ENCODE measurements at regions not wholly inside any gene's neighbourhood (a gene's known extent, or its start where the extent isn't known, plus 50 kb on each side); places are given as distances from the start of the nearest gene placed in this dataset.
A peak's percentile ranks its signal among the peaks of the same experiment; 100 is the strongest.

- no peak for DNase-seq (ENCODE audit: low read depth)
Measured at GRCh38 chr2:9156483-9156882, 50.1 kb upstream of the ASAP2 start.

- no peak for DNase-seq (ENCODE audit: low read depth)
Measured at GRCh38 chr2:9154061-9154460, 52.6 kb upstream of the ASAP2 start.

- DNase-seq (ENCODE audit: low read depth): no peak
Measured at GRCh38 chr2:9153643-9153980, 53.0 kb upstream of the ASAP2 start.

- peak; percentile 52 for DNase-seq (ENCODE audit: low read depth)
Measured at GRCh38 chr2:9152975-9153642, 53.5 kb upstream of the ASAP2 start.

GRCh38 chr2:9150906-9151305 is 55.7 kb upstream of the ASAP2 start:
- no peak for DNase-seq (ENCODE audit: low read depth)

- DNase-seq (ENCODE audit: low read depth): no peak
Measured at GRCh38 chr2:9150568-9150900, 56.1 kb upstream of the ASAP2 start.

GRCh38 chr2:9149726-9150567 is 56.7 kb upstream of the ASAP2 start:
- DNase-seq (ENCODE audit: low read depth): no peak

GRCh38 chr2:9149388-9149660 is 57.3 kb upstream of the ASAP2 start:
- no peak for DNase-seq (ENCODE audit: low read depth)

- DNase-seq (ENCODE audit: low read depth): no peak
Measured at GRCh38 chr2:9146646-9147045, 60.0 kb upstream of the ASAP2 start.

- DNase-seq (ENCODE audit: low read depth): no peak
Measured at GRCh38 chr2:9145752-9146430, 60.7 kb upstream of the ASAP2 start.

GRCh38 chr2:9145109-9145751 is 61.4 kb upstream of the ASAP2 start:
- DNase-seq (ENCODE audit: low read depth): no peak

GRCh38 chr2:9144617-9145016 is 62.0 kb upstream of the ASAP2 start:
- no peak for DNase-seq (ENCODE audit: low read depth)

GRCh38 chr2:9144046-9144445 is 62.6 kb upstream of the ASAP2 start:
- DNase-seq (ENCODE audit: low read depth): no peak

GRCh38 chr2:9143264-9143815 is 63.3 kb upstream of the ASAP2 start:
- DNase-seq (ENCODE audit: low read depth): no peak

GRCh38 chr2:9142551-9143263 is 63.9 kb upstream of the ASAP2 start:
- peak; percentile 49 for DNase-seq (ENCODE audit: low read depth)

- no peak for DNase-seq (ENCODE audit: low read depth)
Measured at GRCh38 chr2:9141706-9142460, 64.7 kb upstream of the ASAP2 start.

GRCh38 chr2:9141091-9141667 is 65.4 kb upstream of the ASAP2 start:
- no peak for DNase-seq (ENCODE audit: low read depth)

- no peak for DNase-seq (ENCODE audit: low read depth)
Measured at GRCh38 chr2:9140645-9141044, 66.0 kb upstream of the ASAP2 start.

- no peak for DNase-seq (ENCODE audit: low read depth)
Measured at GRCh38 chr2:9139491-9140443, 66.8 kb upstream of the ASAP2 start.
